ENCODE measurements at regions not wholly inside any gene's neighbourhood (a gene's known extent, or its start where the extent isn't known, plus 50 kb on each side); places are given as distances from the start of the nearest gene placed in this dataset.

GRCh38 chr2:217283460-217283859 lies 423.6 kb upstream of the TNP1 start:
- Histone ChIP-seq H3K4me2 (ENCODE audit: control insufficient read depth, insufficient read depth) (no peak overlapping the region), H3K4me1 (ENCODE audit: control insufficient read depth, insufficient read depth, low read length) (no peaks in the 10 kb centered on the region), H3K79me2 (ENCODE audit: control insufficient read depth, insufficient read depth, low read length) (no peaks in the 10 kb centered on the region), H3K4me3 (no peak overlapping the region), H3K27ac (ENCODE audit: control insufficient read depth, insufficient read depth) (no peak overlapping the region), H3K27me3 (replicated peaks in 1 of 2; ENCODE audit: control insufficient read depth in 2 of 2, insufficient read depth in 2 of 2, low read length in 1 of 2) (no peaks in the 10 kb centered on the region), H2AFZ (ENCODE audit: control insufficient read depth, low read depth, low read length) (no peak overlapping the region), H3K9ac (ENCODE audit: control insufficient read depth, insufficient read depth, low read length) (no peak overlapping the region), H3K9me3 (replicated peaks; ENCODE audit: control insufficient read depth, insufficient read depth, low read length) (no peaks in the 10 kb centered on the region; the same call in 2 of the 3 replicates), H4K20me1 (ENCODE audit: control insufficient read depth, insufficient read depth) (no peaks in the 10 kb centered on the region), H3K36me3 (ENCODE audit: control insufficient read depth in 2 of 2, insufficient read depth in 2 of 2, low read length in 1 of 2) (no peaks in the 10 kb centered on the region)
- ATAC-seq (no peak), FAIRE-seq (no peak), DNase-seq (ENCODE audit: low read depth, low spot score) (no peak)
- BruUV-seq (replicated peaks): no TSS peak
- TF ChIP-seq SIX5 (IDR thresholded peaks at IDR 0.05; ENCODE audit: low read depth, low read length, severe bottlenecking) (no peak), BCL3 (IDR thresholded peaks at IDR 0.05; ENCODE audit: borderline replicate concordance, insufficient read depth, low read depth, low read length, poor library complexity, severe bottlenecking) (no peak), KLF5 (IDR thresholded peaks at IDR 0.05; ENCODE audit: partially characterized antibody) (no peak), RAD21 (IDR thresholded peaks at IDR 0.05; ENCODE audit: insufficient read depth, low read depth, low read length) (no peak), BHLHE40 (IDR thresholded peaks at IDR 0.05; ENCODE audit: borderline replicate concordance in 1 of 2, low read depth in 2 of 2, low read length in 1 of 2) (no peak), ZBTB40 (IDR thresholded peaks at IDR 0.05; ENCODE audit: borderline replicate concordance) (no peak), TBL1XR1 (IDR thresholded peaks at IDR 0.05; ENCODE audit: low read depth, low read length) (no peak), ZNF207 (IDR thresholded peaks at IDR 0.05; ENCODE audit: borderline replicate concordance) (no peak), YBX1 (IDR thresholded peaks at IDR 0.05) (no peak), FOXM1 (IDR thresholded peaks at IDR 0.05; ENCODE audit: low read depth, low read length) (no peak), CBX5 (IDR thresholded peaks at IDR 0.05; ENCODE audit: low read depth) (no peak), YY1 (IDR thresholded peaks at IDR 0.05; ENCODE audit: low read depth, low read length) (no peak), SMARCA5 (IDR thresholded peaks at IDR 0.05) (no peak)
- ChIA-PET RAD21 (ENCODE audit: unreplicated experiment) (no interaction called here), POLR2A (no interaction called here), CTCF (interaction anchor here (0.6 kb wide), 1 partner anchor 15 kb away, joined by 3 read pairs; no protein-coding TSS in a partner anchor), SMC1A (ENCODE audit: uncharacterized antibody, unreplicated experiment) (no interaction called here)
- WGBS (ENCODE audit: insufficient coverage, insufficient replicate concordance, low lambda C conversion rate, missing lambda C conversion rate): 33% methylated on average over 6 of the region's 6 CpGs
- intact Hi-C loops (cut with micrococcal nuclease; ENCODE audit: unreplicated experiment) (no loop called here), in situ Hi-C loops (cut with MboI) (no loop called here)

Measured in GM12878 (cell line).